Endothelial cell of umbilical vein (primary cell): ENCODE measurements at regions not wholly inside any gene's neighbourhood (a gene's known extent, or its start where the extent isn't known, plus 50 kb on each side); places are given as distances from the start of the nearest gene placed in this dataset.

Experiments
- BruUV-seq: library from RNA; stranded (reverse); fragments of 400-500 nt; replicated peaks from 2 replicates; lab custom pipeline; 2021; lab: Mats Ljungman, UMichigan
- CTCF ChIA-PET: fragments of 300-600, 350-600 bp; sonication (Branson Sonifier 250); formaldehyde crosslinking; loops from one replicate; lab custom pipeline; 2021; ENCODE audit warnings: antibody characterized with exemption, inconsistent platforms; lab: Charles Lee
- POLR2A ChIA-PET: fragments of 300-600, 350-600 bp; sonication (Branson Sonifier 250); formaldehyde crosslinking; loops from one replicate; lab custom pipeline; 2021; ENCODE audit warnings: antibody characterized with exemption, inconsistent platforms; lab: Charles Lee
- DNase-seq: peaks from one replicate; pipeline ENCODE4 v3.0.0-alpha.2; 2011; ENCODE audit warnings: low read depth, low spot score
- FAIRE-seq: peaks from 2 replicates; lab custom pipeline; 2011; peaks lifted over from hg19 to GRCh38; lab: Jason Lieb, UNC
- H2AFZ ChIP-seq: 2 replicates; pipeline ENCODE4 v1.6.0; 2012; ENCODE audit warnings: low read depth, low read length, control low read depth, inconsistent platforms
- H3K27ac ChIP-seq: 2 replicates; pipeline ENCODE4 v1.5.1; 2011; ENCODE audit warnings: low read depth, mild to moderate bottlenecking, control low read depth, low read length, moderate library complexity; ENCODE audit not compliant: insufficient read depth
- H3K27me3 ChIP-seq, 2 experiments: 2 replicates each; pipeline versions ENCODE4 v1.6.0 to v1.6.1; 2011; ENCODE audit warnings: low read length in 2 of 2, mixed read lengths in 1 of 2; ENCODE audit not compliant: control insufficient read depth in 2 of 2, insufficient read depth in 2 of 2
- H3K36me3 ChIP-seq, 2 experiments: 2 replicates in 1 of 2; 3 replicates in 1 of 2; pipeline ENCODE4 v1.5.1; 2011; ENCODE audit warnings: low read length in 2 of 2, mild to moderate bottlenecking in 1 of 2, moderate library complexity in 1 of 2; ENCODE audit not compliant: control insufficient read depth in 2 of 2, insufficient read depth in 2 of 2; ENCODE audit errors: extremely low read depth in 1 of 2
- H3K4me1 ChIP-seq: 3 replicates; pipeline ENCODE4 v1.5.1; 2011; ENCODE audit warnings: mild to moderate bottlenecking, low read length; ENCODE audit not compliant: control insufficient read depth, insufficient read depth; ENCODE audit errors: extremely low read depth
- H3K4me2 ChIP-seq: 2 replicates; pipeline ENCODE4 v1.6.1; 2011; ENCODE audit warnings: low read length, control low read depth, mixed read lengths; ENCODE audit not compliant: insufficient read depth
- H3K4me3 ChIP-seq, 3 experiments: fragments of 200-600 bp in 1 of 3; sonication (generic), shearing (Covaris generic) in 1 of 3; replicated peaks in 1 of 3; 2 replicates each; pipeline ENCODE4 v1.5.1; 2011 to 2016; ENCODE audit warnings: control low read depth in 3 of 3, low read length in 3 of 3, mild to moderate bottlenecking in 2 of 3, inconsistent platforms in 1 of 3, low read depth in 1 of 3, moderate library complexity in 1 of 3; ENCODE audit not compliant: insufficient read depth in 1 of 3
- H3K79me2 ChIP-seq: 2 replicates; pipeline ENCODE4 v1.6.0; 2012; ENCODE audit warnings: low read length, inconsistent platforms; ENCODE audit not compliant: control insufficient read depth, insufficient read depth
- H3K9ac ChIP-seq: replicated peaks from 2 replicates; pipeline ENCODE3; 2011; ENCODE audit warnings: low read length, control low read depth; ENCODE audit not compliant: insufficient read depth; ENCODE audit errors: extremely low read depth
- H3K9me1 ChIP-seq: replicated peaks from 3 replicates; pipeline ENCODE4 v1.6.0; 2011; ENCODE audit warnings: mild to moderate bottlenecking, low read length; ENCODE audit not compliant: control insufficient read depth, insufficient read depth; ENCODE audit errors: extremely low read depth
- H3K9me3 ChIP-seq: replicated peaks from 2 replicates; pipeline ENCODE4 v1.5.1; 2012; ENCODE audit warnings: low read length, inconsistent platforms; ENCODE audit not compliant: control insufficient read depth, insufficient read depth
- H4K20me1 ChIP-seq: replicated peaks from 2 replicates; pipeline ENCODE3; 2011; ENCODE audit warnings: mild to moderate bottlenecking, low read length; ENCODE audit not compliant: control insufficient read depth, insufficient read depth; ENCODE audit errors: extremely low read depth
- EZH2 ChIP-seq: IDR thresholded peaks from 2 replicates; pipeline ENCODE4 v1.6.1; 2012; ENCODE audit warnings: borderline replicate concordance, low read depth, mild to moderate bottlenecking, moderate library complexity, low read length, inconsistent platforms; ENCODE audit not compliant: severe bottlenecking
- FOS ChIP-seq: IDR thresholded peaks from 2 replicates; pipeline ENCODE4 v1.6.1; 2011; ENCODE audit warnings: mild to moderate bottlenecking, low read length, moderate library complexity, borderline replicate concordance; ENCODE audit not compliant: insufficient read depth
- GATA2 ChIP-seq: IDR thresholded peaks from 2 replicates; pipeline ENCODE4 v1.7.0; 2011; ENCODE audit warnings: low read depth, mild to moderate bottlenecking, moderate library complexity, mixed read lengths, low read length; ENCODE audit not compliant: insufficient read length, insufficient read depth
- JUN ChIP-seq: IDR thresholded peaks from 2 replicates; pipeline ENCODE4 v1.6.1; 2011; ENCODE audit warnings: borderline replicate concordance, low read depth; ENCODE audit not compliant: insufficient read length, insufficient read depth
- MYC ChIP-seq: IDR thresholded peaks from one replicate; pipeline ENCODE4 v1.6.1; 2011; ENCODE audit warnings: mild to moderate bottlenecking, low read depth, low read length
- POLR2A ChIP-seq: IDR thresholded peaks from 2 replicates; pipeline ENCODE4 v1.6.1; 2012; ENCODE audit warnings: low read depth, mild to moderate bottlenecking, control low read depth, low read length
- POLR2AphosphoS5 ChIP-seq: IDR thresholded peaks from 2 replicates; pipeline ENCODE4 v1.6.1; 2012; ENCODE audit warnings: low read depth, mild to moderate bottlenecking, control low read depth, low read length, moderate library complexity; ENCODE audit not compliant: insufficient read depth
- dilution Hi-C: fragments of 300-500 bp; cut with MboI; formaldehyde crosslinking; loops from one replicate; pipeline ENCODE4 v1.15.0; 2019; ENCODE audit warnings: low sequenced_read_pairs; ENCODE audit not compliant: extremely low pct_ligation_motif_present
- intact Hi-C: fragments of 100-400 bp; cut with micrococcal nuclease; formaldehyde crosslinking; loops from one replicate; pipeline ENCODE4 v1.10.0; 2022
- TF ChIP-seq, protein P1 (sequence below), 2 donors: IDR thresholded peaks; 1 replicate in 1 of 2; 2 replicates in 1 of 2; pipeline ENCODE4 v1.5.1; 2011; ENCODE audit warnings: low read length in 2 of 2, mild to moderate bottlenecking in 2 of 2, moderate library complexity in 2 of 2, control low read depth in 1 of 2, inconsistent platforms in 1 of 2, low read depth in 1 of 2; ENCODE audit not compliant: insufficient read depth in 1 of 2; ENCODE audit errors: extremely low read depth in 1 of 2
- TF ChIP-seq, protein P2 (sequence below): IDR thresholded peaks from 2 replicates; pipeline ENCODE4 v1.6.1; 2011; ENCODE audit not compliant: insufficient read depth, insufficient read length

DNA sequence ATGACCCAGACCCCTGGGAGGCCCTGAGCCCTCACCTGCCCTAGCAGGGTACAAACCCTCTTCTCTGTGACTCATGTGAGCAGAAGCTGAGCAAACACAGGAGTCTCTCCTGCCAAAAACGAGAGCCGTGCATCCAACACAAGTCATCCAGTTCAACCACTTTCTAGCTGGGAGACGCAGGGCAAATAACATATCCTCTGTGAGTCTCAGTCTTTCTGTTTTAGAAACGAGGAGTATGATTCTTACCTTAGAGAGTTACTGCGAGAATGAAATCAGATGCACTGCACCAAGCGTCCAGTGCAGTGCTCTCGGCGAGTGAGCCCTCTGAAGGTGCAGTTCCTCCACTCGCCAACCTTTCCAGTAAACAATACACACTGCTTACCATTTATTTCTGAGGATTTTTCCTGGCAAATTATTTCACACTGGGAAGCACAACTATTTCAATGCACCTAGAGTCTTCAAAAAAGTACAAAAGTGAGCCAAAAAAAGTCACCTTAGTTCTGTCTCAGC is 331.8 kb upstream of the MYT1L start:
- Histone ChIP-seq H3K27me3 (no peaks in the 10 kb centered on the region), H3K4me3 (no peak overlapping the region), H3K9ac (no peak overlapping the region), H3K9me3 (peaks cover 2% of the 10 kb centered on the region), H3K4me1 (no peaks in the 10 kb centered on the region), H4K20me1 (no peaks in the 10 kb centered on the region), H2AFZ (no peak overlapping the region), H3K27ac (no peak overlapping the region), H3K4me2 (no peak overlapping the region), H3K36me3 (no peaks in the 10 kb centered on the region), H3K9me1 (no peaks in the 10 kb centered on the region), H3K79me2 (no peaks in the 10 kb centered on the region)
- CTCF ChIA-PET, result no interaction called here
- POLR2A ChIA-PET, result no interaction called here
- FAIRE-seq (no peak), DNase-seq (no peak)
- TF ChIP-seq FOS (no peak), JUN (no peak), POLR2AphosphoS5 (no peak), GATA2 (no peak), EZH2 (no peak), POLR2A (no peak), MYC (no peak)
- TF ChIP-seq, protein P1, sequence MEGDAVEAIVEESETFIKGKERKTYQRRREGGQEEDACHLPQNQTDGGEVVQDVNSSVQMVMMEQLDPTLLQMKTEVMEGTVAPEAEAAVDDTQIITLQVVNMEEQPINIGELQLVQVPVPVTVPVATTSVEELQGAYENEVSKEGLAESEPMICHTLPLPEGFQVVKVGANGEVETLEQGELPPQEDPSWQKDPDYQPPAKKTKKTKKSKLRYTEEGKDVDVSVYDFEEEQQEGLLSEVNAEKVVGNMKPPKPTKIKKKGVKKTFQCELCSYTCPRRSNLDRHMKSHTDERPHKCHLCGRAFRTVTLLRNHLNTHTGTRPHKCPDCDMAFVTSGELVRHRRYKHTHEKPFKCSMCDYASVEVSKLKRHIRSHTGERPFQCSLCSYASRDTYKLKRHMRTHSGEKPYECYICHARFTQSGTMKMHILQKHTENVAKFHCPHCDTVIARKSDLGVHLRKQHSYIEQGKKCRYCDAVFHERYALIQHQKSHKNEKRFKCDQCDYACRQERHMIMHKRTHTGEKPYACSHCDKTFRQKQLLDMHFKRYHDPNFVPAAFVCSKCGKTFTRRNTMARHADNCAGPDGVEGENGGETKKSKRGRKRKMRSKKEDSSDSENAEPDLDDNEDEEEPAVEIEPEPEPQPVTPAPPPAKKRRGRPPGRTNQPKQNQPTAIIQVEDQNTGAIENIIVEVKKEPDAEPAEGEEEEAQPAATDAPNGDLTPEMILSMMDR (IDR thresholded peaks at IDR 0.05; ENCODE audit: extremely low read depth in 1 of 2, insufficient read depth in 1 of 2, low read depth in 1 of 2, low read length in 2 of 2), result no peak
- TF ChIP-seq, protein P2, sequence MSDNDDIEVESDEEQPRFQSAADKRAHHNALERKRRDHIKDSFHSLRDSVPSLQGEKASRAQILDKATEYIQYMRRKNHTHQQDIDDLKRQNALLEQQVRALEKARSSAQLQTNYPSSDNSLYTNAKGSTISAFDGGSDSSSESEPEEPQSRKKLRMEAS, result no peak
- intact Hi-C loops, result no loop called here
- no TSS peak for BruUV-seq
- dilution Hi-C loops, result no loop called here
